Ascending aorta (tissue), 2 donors: ENCODE measurements at regions not wholly inside any gene's neighbourhood (a gene's known extent, or its start where the extent isn't known, plus 50 kb on each side); places are given as distances from the start of the nearest gene placed in this dataset.

Source experiments
- DNase-seq, 2 donors: peaks; one replicate each; pipeline ENCODE4 v3.0.0-alpha.2; 2019; ENCODE audit warnings: low spot score in 2 of 2
- H3K27ac ChIP-seq, 2 donors: fragments of 200-600 bp; sonication (generic); one replicate each; pipeline ENCODE4 v1.5.1; 2016 to 2017; ENCODE audit warnings: mild to moderate bottlenecking in 1 of 2
- H3K27me3 ChIP-seq: fragments of 200-600 bp; sonication (generic); one replicate; pipeline ENCODE4 v1.5.1; 2017
- H3K36me3 ChIP-seq, 2 donors: fragments of 200-600 bp; sonication (generic); one replicate each; pipeline ENCODE4 v1.5.1; 2016
- H3K4me1 ChIP-seq, 2 donors: fragments of 200-600 bp; sonication (generic); one replicate each; pipeline ENCODE4 v1.5.1; 2016 to 2017; ENCODE audit warnings: mild to moderate bottlenecking in 1 of 2
- H3K4me3 ChIP-seq, 2 donors: fragments of 200-600 bp; sonication (generic); one replicate each; pipeline ENCODE4 v1.5.1; 2016 to 2017; ENCODE audit warnings: mild to moderate bottlenecking in 1 of 2
- H3K9me3 ChIP-seq, 2 donors: fragments of 200-600 bp; sonication (generic); one replicate each; pipeline ENCODE4 v1.5.1; 2016
- intact Hi-C: fragments of 100-400 bp; cut with DNase I; formaldehyde crosslinking; loops from one replicate; pipeline ENCODE4 v1.15.1; 2023
- TF ChIP-seq, protein P1 (sequence below), 3 experiments: fragments of 200-600 bp in 2 of 3; fragments of 450-650 bp in 1 of 3; sonication (generic) in 2 of 3; IDR thresholded peaks; one replicate each; pipeline ENCODE4 v1.5.1; 2016 to 2019; ENCODE audit warnings: antibody characterized with exemption in 3 of 3, mild to moderate bottlenecking in 1 of 3, moderate library complexity in 1 of 3

DNA sequence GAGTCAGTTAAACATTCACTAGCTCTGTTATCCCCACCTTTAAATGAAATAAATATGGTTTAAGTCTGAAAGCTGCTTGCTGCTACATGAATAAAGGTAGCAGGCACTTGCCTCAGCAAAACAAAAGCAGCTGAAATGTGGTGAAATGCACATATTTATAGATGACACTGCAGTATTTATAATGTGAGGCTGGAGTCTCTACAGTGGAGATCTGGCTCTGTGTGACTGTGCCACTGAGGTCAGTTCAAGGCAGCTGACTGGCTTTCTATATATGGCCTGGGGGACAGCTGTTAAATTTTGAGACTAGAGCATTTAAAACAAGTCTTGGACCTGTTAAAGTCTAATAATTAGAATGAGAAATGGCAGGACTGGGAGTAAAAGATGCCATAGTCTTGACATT, 859.6 kb upstream of the SEMA6A start:
- TF ChIP-seq, protein P1, sequence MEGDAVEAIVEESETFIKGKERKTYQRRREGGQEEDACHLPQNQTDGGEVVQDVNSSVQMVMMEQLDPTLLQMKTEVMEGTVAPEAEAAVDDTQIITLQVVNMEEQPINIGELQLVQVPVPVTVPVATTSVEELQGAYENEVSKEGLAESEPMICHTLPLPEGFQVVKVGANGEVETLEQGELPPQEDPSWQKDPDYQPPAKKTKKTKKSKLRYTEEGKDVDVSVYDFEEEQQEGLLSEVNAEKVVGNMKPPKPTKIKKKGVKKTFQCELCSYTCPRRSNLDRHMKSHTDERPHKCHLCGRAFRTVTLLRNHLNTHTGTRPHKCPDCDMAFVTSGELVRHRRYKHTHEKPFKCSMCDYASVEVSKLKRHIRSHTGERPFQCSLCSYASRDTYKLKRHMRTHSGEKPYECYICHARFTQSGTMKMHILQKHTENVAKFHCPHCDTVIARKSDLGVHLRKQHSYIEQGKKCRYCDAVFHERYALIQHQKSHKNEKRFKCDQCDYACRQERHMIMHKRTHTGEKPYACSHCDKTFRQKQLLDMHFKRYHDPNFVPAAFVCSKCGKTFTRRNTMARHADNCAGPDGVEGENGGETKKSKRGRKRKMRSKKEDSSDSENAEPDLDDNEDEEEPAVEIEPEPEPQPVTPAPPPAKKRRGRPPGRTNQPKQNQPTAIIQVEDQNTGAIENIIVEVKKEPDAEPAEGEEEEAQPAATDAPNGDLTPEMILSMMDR (IDR thresholded peaks at IDR 0.05), result no peak
- Histone ChIP-seq H3K36me3 (no peaks in the 10 kb centered on the region), H3K9me3 (no peaks in the 10 kb centered on the region), H3K27me3 (no peaks in the 10 kb centered on the region), H3K27ac (no peak overlapping the region), H3K4me3 (no peak overlapping the region), H3K4me1 (no peaks in the 10 kb centered on the region)
- no peak for DNase-seq
- intact Hi-C loops, result no loop called here

GRCh38 chr5:117433818-117434217, 859.2 kb upstream of the SEMA6A start:
- intact Hi-C loops, result no loop called here
- no peaks in the 10 kb centered on the region for H3K4me1 ChIP-seq
- H3K27me3 ChIP-seq, result no peaks in the 10 kb centered on the region
- TF ChIP-seq, protein P1 (IDR thresholded peaks at IDR 0.05), result no peak
- H3K4me3 ChIP-seq, result no peak overlapping the region
- H3K9me3 ChIP-seq, result no peaks in the 10 kb centered on the region
- H3K27ac ChIP-seq, result no peak overlapping the region
- no peak for DNase-seq
- H3K36me3 ChIP-seq, result no peaks in the 10 kb centered on the region

- no peaks in the 10 kb centered on the region for H3K27me3 ChIP-seq
- TF ChIP-seq, protein P1 (IDR thresholded peaks at IDR 0.05), result no peak
- H3K4me3 ChIP-seq, result no peak overlapping the region
- H3K36me3 ChIP-seq, result no peaks in the 10 kb centered on the region
- no peaks in the 10 kb centered on the region for H3K4me1 ChIP-seq
- H3K27ac ChIP-seq, result no peak overlapping the region
- H3K9me3 ChIP-seq, result no peaks in the 10 kb centered on the region
- no peak for DNase-seq
- intact Hi-C loops, result no loop called here
Measured at GRCh38 chr5:117431091-117431490, 856.5 kb upstream of the SEMA6A start.

GRCh38 chr5:117425163-117425562, 850.5 kb upstream of the SEMA6A start:
- H3K36me3 ChIP-seq, result no peaks in the 10 kb centered on the region
- no peaks in the 10 kb centered on the region for H3K9me3 ChIP-seq
- H3K27ac ChIP-seq, result no peak overlapping the region
- intact Hi-C loops, result no loop called here
- H3K27me3 ChIP-seq, result no peaks in the 10 kb centered on the region
- no peaks in the 10 kb centered on the region for H3K4me1 ChIP-seq
- H3K4me3 ChIP-seq, result no peak overlapping the region
- no peak for DNase-seq
- TF ChIP-seq, protein P1 (IDR thresholded peaks at IDR 0.05), result no peak

DNA sequence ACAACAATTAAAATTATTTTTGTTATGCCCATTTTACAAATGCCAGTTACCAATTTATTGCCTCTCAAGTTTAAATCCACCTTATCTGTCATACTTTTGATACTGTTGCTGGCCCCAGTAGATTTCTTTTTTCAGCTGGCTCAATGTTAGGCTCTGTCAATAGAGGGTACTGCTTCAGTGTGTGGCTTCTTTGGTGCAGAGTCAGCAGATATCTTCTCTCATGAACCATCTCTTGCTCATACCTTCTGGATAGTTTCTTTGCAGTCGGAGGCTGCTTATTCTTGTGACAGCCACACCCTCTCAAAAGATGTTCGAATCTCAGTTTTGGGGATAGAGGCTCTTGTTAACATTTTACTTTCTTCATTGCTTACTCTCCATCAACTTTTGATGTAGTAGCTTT, 849.9 kb upstream of the SEMA6A start:
- H3K4me3 ChIP-seq, result no peak overlapping the region
- no peaks in the 10 kb centered on the region for H3K4me1 ChIP-seq
- no peaks in the 10 kb centered on the region for H3K9me3 ChIP-seq
- TF ChIP-seq, protein P1 (IDR thresholded peaks at IDR 0.05), result no peak
- intact Hi-C loops, result no loop called here
- H3K27me3 ChIP-seq, result no peaks in the 10 kb centered on the region
- no peaks in the 10 kb centered on the region for H3K36me3 ChIP-seq
- no peak overlapping the region for H3K27ac ChIP-seq
- no peak for DNase-seq

DNA sequence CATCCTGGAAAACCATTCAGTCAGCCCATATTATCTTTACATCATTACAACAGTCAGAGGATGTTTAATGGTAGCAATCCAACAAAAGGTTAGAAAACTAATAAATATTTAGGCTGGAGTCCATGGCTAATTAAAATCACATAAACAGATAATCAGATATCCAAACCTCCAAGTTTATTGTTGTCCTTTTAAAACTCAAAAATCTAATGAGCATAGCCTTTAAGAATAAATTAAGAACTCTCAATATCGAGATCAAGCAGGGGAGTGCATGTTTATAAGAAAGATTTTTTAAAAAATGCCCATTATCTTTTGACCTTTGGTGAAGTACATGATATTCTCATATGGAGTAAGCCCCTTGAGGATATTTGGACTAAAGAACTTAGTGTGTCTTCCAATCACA, 842.9 kb upstream of the SEMA6A start:
- Histone ChIP-seq H3K4me1 (no peaks in the 10 kb centered on the region), H3K4me3 (no peak overlapping the region), H3K9me3 (no peaks in the 10 kb centered on the region), H3K27ac (no peak overlapping the region), H3K36me3 (no peaks in the 10 kb centered on the region), H3K27me3 (no peaks in the 10 kb centered on the region)
- no peak for DNase-seq
- intact Hi-C loops, result no loop called here
- TF ChIP-seq, protein P1 (IDR thresholded peaks at IDR 0.05), result no peak
